SK-N-SH treated with all-trans-retinoic acid at 6 μM for 48 hours (cell line): ENCODE measurements at regions not wholly inside any gene's neighbourhood (a gene's known extent, or its start where the extent isn't known, plus 50 kb on each side); places are given as distances from the start of the nearest gene placed in this dataset.

ENCODE experiments used
- ATAC-seq: fragments of 200-7000 bp; cut with Tn5 transposase; 3 replicates; pipeline ENCODE4 v1.9.1; 2020; ENCODE audit warnings: mild to moderate bottlenecking, moderate library complexity
- BACH2 ChIP-seq: fragments of 250-450 bp; sonication (Bioruptor Pico); IDR thresholded peaks from 2 replicates; pipeline ENCODE4 v1.9.0; 2021; ENCODE audit warnings: mild to moderate bottlenecking, borderline replicate concordance
- CREB5 ChIP-seq: fragments of 250-450 bp; sonication (Bioruptor Pico); IDR thresholded peaks from 2 replicates; pipeline ENCODE4 v1.5.1; 2020; ENCODE audit warnings: low read depth, mild to moderate bottlenecking, moderate library complexity
- CSRNP3 ChIP-seq: fragments of 250-450 bp; sonication (Bioruptor Pico); IDR thresholded peaks from 2 replicates; pipeline ENCODE4 v1.5.1; 2021; ENCODE audit warnings: mild to moderate bottlenecking, moderate library complexity
- ESRRG ChIP-seq: fragments of 250-450 bp; sonication (Bioruptor Pico); IDR thresholded peaks from 2 replicates; pipeline ENCODE4 v1.6.1; 2021; ENCODE audit warnings: mild to moderate bottlenecking
- GLIS3 ChIP-seq: fragments of 250-450 bp; sonication (Bioruptor Pico); IDR thresholded peaks from 2 replicates; pipeline ENCODE4 v1.5.0; 2020; ENCODE audit warnings: mild to moderate bottlenecking, moderate library complexity
- ISL1 ChIP-seq: fragments of 250-450 bp; sonication (Bioruptor Pico); IDR thresholded peaks from 2 replicates; pipeline ENCODE4 v2.1.2; 2022; ENCODE audit warnings: mild to moderate bottlenecking, moderate library complexity
- OSR1 ChIP-seq: fragments of 250-450 bp; sonication (Bioruptor Pico); IDR thresholded peaks from 2 replicates; pipeline ENCODE4 v1.8.0; 2022; ENCODE audit warnings: moderate library complexity, mild to moderate bottlenecking, inconsistent platforms
- SNAI2 ChIP-seq: fragments of 250-450 bp; sonication (Bioruptor Pico); IDR thresholded peaks from 2 replicates; pipeline ENCODE4 v1.5.0; 2020; ENCODE audit warnings: mild to moderate bottlenecking, moderate library complexity
- TCF4 ChIP-seq: fragments of 250-450 bp; sonication (Bioruptor Pico); IDR thresholded peaks from 2 replicates; pipeline ENCODE4 v1.8.0; 2021; ENCODE audit warnings: mild to moderate bottlenecking, moderate library complexity, borderline replicate concordance
- TOX ChIP-seq: fragments of 250-450 bp; sonication (Bioruptor Pico); IDR thresholded peaks from 2 replicates; pipeline ENCODE4 v1.8.0; 2021; ENCODE audit warnings: mild to moderate bottlenecking, moderate library complexity, borderline replicate concordance
- TSHZ2 ChIP-seq: fragments of 250-450 bp; sonication (Bioruptor Pico); IDR thresholded peaks from 2 replicates; pipeline ENCODE4 v1.5.0; 2020; ENCODE audit warnings: mild to moderate bottlenecking, moderate library complexity
- ZFP3 ChIP-seq: fragments of 250-450 bp; sonication (Bioruptor Pico); IDR thresholded peaks from 2 replicates; pipeline ENCODE4 v1.5.0; 2020; ENCODE audit warnings: mild to moderate bottlenecking, moderate library complexity
- ZFP30 ChIP-seq: fragments of 450-650 bp; formaldehyde crosslinking; IDR thresholded peaks from 2 replicates; pipeline ENCODE4 v1.5.0; 2022; ENCODE audit warnings: mild to moderate bottlenecking, moderate library complexity
- ZNF565 ChIP-seq: fragments of 450-650 bp; formaldehyde crosslinking; conservative IDR thresholded peaks from 2 replicates; pipeline ENCODE4 v1.5.0; 2020; ENCODE audit warnings: low read depth, mild to moderate bottlenecking, moderate library complexity
- ZNF70 ChIP-seq: fragments of 450-650 bp; formaldehyde crosslinking; IDR thresholded peaks from 2 replicates; pipeline ENCODE4 v1.5.0; 2020; ENCODE audit warnings: mild to moderate bottlenecking, moderate library complexity
- ZNF8 ChIP-seq: fragments of 450-650 bp; formaldehyde crosslinking; IDR thresholded peaks from 2 replicates; pipeline ENCODE4 v1.5.0; 2020; ENCODE audit warnings: mild to moderate bottlenecking, moderate library complexity
- TF ChIP-seq, protein P1 (sequence below): fragments of 250-450 bp; sonication (Bioruptor Pico); IDR thresholded peaks from 2 replicates; pipeline ENCODE4 v1.8.0; 2021; ENCODE audit warnings: low read depth, mild to moderate bottlenecking, moderate library complexity, borderline replicate concordance
- TF ChIP-seq, protein P2 (sequence below): fragments of 250-450 bp; sonication (Bioruptor Pico); IDR thresholded peaks from 2 replicates; pipeline ENCODE4 v1.8.0; 2020; ENCODE audit warnings: mild to moderate bottlenecking, moderate library complexity, borderline replicate concordance

GRCh38 chr6:210778-211374 is 81.4 kb upstream of the DUSP22 start:
- TF ChIP-seq TCF4 (no peak), ISL1 (CRISPR knock-in tag) (no peak), SNAI2 (no peak), ZFP30 (CRISPR knock-in tag) (no peak)
- TF ChIP-seq, protein P1, sequence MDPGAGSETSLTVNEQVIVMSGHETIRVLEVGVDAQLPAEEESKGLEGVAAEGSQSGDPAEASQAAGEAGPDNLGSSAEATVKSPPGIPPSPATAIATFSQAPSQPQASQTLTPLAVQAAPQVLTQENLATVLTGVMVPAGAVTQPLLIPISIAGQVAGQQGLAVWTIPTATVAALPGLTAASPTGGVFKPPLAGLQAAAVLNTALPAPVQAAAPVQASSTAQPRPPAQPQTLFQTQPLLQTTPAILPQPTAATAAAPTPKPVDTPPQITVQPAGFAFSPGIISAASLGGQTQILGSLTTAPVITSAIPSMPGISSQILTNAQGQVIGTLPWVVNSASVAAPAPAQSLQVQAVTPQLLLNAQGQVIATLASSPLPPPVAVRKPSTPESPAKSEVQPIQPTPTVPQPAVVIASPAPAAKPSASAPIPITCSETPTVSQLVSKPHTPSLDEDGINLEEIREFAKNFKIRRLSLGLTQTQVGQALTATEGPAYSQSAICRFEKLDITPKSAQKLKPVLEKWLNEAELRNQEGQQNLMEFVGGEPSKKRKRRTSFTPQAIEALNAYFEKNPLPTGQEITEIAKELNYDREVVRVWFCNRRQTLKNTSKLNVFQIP (CRISPR knock-in tag): no peak
- no peak for ATAC-seq

DNA sequence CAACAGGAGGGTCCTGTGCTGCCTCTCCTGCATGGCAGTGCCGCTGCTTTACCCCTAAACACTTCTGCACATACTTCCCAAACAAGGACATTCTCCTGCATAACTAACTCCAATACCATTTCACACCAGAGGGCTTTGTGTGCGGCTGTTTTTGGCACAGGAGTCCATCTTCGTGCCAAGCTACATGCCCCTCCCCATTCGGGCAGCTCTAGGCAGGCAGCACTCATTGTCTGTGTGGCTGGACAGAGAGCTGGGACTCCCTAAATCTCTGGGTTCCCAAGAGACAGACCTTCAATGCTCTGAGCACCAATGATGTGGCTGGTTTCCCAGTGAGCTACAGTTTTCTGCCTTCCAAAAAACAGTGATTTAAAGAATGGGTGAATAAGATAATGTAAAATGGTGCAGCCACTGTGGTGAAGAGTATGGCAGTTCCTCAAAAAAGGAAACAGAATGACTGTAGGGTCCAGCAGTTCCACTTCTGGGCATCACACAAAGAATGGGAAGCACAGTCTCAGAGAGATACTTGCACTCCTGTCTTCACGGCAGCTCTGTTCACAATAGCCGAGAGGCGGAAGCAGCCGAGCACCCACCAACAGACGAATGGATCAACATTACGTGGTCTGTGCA is 80.3 kb upstream of the DUSP22 start:
- ATAC-seq: no peak

More for the DNA sequence above, 80.3 kb upstream of the DUSP22 start:
- TF ChIP-seq TOX (CRISPR knock-in tag): no peak
- no peak for TF ChIP-seq ESRRG (CRISPR knock-in tag)
- TF ChIP-seq CREB5 (CRISPR knock-in tag): no peak
- TF ChIP-seq, protein P2, sequence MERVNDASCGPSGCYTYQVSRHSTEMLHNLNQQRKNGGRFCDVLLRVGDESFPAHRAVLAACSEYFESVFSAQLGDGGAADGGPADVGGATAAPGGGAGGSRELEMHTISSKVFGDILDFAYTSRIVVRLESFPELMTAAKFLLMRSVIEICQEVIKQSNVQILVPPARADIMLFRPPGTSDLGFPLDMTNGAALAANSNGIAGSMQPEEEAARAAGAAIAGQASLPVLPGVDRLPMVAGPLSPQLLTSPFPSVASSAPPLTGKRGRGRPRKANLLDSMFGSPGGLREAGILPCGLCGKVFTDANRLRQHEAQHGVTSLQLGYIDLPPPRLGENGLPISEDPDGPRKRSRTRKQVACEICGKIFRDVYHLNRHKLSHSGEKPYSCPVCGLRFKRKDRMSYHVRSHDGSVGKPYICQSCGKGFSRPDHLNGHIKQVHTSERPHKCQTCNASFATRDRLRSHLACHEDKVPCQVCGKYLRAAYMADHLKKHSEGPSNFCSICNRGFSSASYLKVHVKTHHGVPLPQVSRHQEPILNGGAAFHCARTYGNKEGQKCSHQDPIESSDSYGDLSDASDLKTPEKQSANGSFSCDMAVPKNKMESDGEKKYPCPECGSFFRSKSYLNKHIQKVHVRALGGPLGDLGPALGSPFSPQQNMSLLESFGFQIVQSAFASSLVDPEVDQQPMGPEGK (CRISPR knock-in tag): no peak
- TF ChIP-seq, protein P1 (CRISPR knock-in tag): no peak
- TF ChIP-seq OSR1 (CRISPR knock-in tag): no peak
- no peak for TF ChIP-seq TSHZ2 (CRISPR knock-in tag)
- TF ChIP-seq ZNF565: no peak
- no peak for TF ChIP-seq GLIS3 (CRISPR knock-in tag)
- no peak for TF ChIP-seq ZNF8 (CRISPR knock-in tag)
- TF ChIP-seq CSRNP3 (CRISPR knock-in tag): no peak
- no peak for TF ChIP-seq ZNF70
- no peak for TF ChIP-seq BACH2 (CRISPR knock-in tag)
- no peak for TF ChIP-seq ZFP3 (CRISPR knock-in tag)
